DND-41 (cell line): ENCODE measurements at regions not wholly inside any gene's neighbourhood (a gene's known extent, or its start where the extent isn't known, plus 50 kb on each side); places are given as distances from the start of the nearest gene placed in this dataset.
A peak's percentile ranks its signal among the peaks of the same experiment; 100 is the strongest.

ENCODE experiments used
- ATAC-seq: fragments of 200-7000 bp; cut with Tn5 transposase; 3 replicates; pipeline ENCODE4 v1.9.1; 2021; ENCODE audit warnings: low read depth; ENCODE audit not compliant: insufficient read depth
- DNase-seq: peaks from one replicate; pipeline ENCODE4 v3.0.0-alpha.2; 2020
- H2AFZ ChIP-seq: 2 replicates; pipeline ENCODE4 v1.6.0; 2012; ENCODE audit warnings: low read depth, low read length
- H3K27ac ChIP-seq: 2 replicates; pipeline ENCODE4 v1.5.1; 2012; ENCODE audit warnings: low read length, inconsistent platforms
- H3K27me3 ChIP-seq: fragments of 200-600 bp; sonication (generic); 2 replicates; pipeline ENCODE4 v1.6.0; 2012; ENCODE audit warnings: low read length, mild to moderate bottlenecking, inconsistent platforms; ENCODE audit not compliant: insufficient read depth, poor library complexity
- H3K36me3 ChIP-seq: 2 replicates; pipeline ENCODE4 v1.5.1; 2012; ENCODE audit warnings: low read length, inconsistent platforms; ENCODE audit not compliant: insufficient read depth
- H3K4me1 ChIP-seq: 2 replicates; pipeline ENCODE4 v1.5.1; 2012; ENCODE audit warnings: mild to moderate bottlenecking, low read length; ENCODE audit not compliant: insufficient read depth
- H3K4me2 ChIP-seq: 2 replicates; pipeline ENCODE4 v1.6.0; 2012; ENCODE audit warnings: mild to moderate bottlenecking, moderate library complexity, low read length, inconsistent platforms; ENCODE audit not compliant: insufficient read depth
- H3K4me3 ChIP-seq, 2 experiments: fragments of 200-600 bp in 1 of 2; shearing (Covaris generic) in 1 of 2; 2 replicates each; pipeline ENCODE4 v1.5.1; 2012 to 2016; ENCODE audit warnings: inconsistent platforms in 2 of 2, low read length in 2 of 2, mild to moderate bottlenecking in 2 of 2, low read depth in 1 of 2, moderate library complexity in 1 of 2
- H3K79me2 ChIP-seq: 2 replicates; pipeline ENCODE4 v1.6.0; 2012; ENCODE audit warnings: low read length, inconsistent platforms; ENCODE audit not compliant: insufficient read depth
- H3K9ac ChIP-seq: 2 replicates; pipeline ENCODE4 v1.6.0; 2012; ENCODE audit warnings: low read depth, mild to moderate bottlenecking, inconsistent platforms, low read length, moderate library complexity
- H3K9me3 ChIP-seq: 2 replicates; pipeline ENCODE4 v1.5.1; 2012; ENCODE audit warnings: low read length, moderate library complexity, mild to moderate bottlenecking, inconsistent platforms; ENCODE audit not compliant: insufficient read depth, severe bottlenecking
- H4K20me1 ChIP-seq: 2 replicates; pipeline ENCODE4 v1.6.0; 2012; ENCODE audit warnings: low read length; ENCODE audit not compliant: insufficient read depth
- EZH2 ChIP-seq: IDR thresholded peaks from 3 replicates; pipeline ENCODE4 v1.6.1; 2012; ENCODE audit warnings: borderline replicate concordance, low read depth, mild to moderate bottlenecking, moderate library complexity, low read length, inconsistent platforms; ENCODE audit not compliant: severe bottlenecking
- TF ChIP-seq, protein P1 (sequence below): IDR thresholded peaks from 2 replicates; pipeline ENCODE4 v1.5.1; 2012; ENCODE audit warnings: borderline replicate concordance, low read length, moderate library complexity, mild to moderate bottlenecking; ENCODE audit not compliant: poor library complexity, severe bottlenecking; ENCODE audit errors: extremely low read depth

- H3K79me2 ChIP-seq = no peaks in the 10 kb centered on the region
- no peaks in the 10 kb centered on the region for H4K20me1 ChIP-seq
- 0 out of 2 replicates have a peak overlapping the region, but pooled peaks have one; percentile 7 for H2AFZ ChIP-seq
- no peak for DNase-seq
- H3K4me1 ChIP-seq = peaks cover 10% of the 10 kb centered on the region; the same call in 1 of the 2 replicates
- no peaks in the 10 kb centered on the region for H3K27me3 ChIP-seq
- H3K9ac ChIP-seq = no peak overlapping the region
- no peak overlapping the region for H3K4me3 ChIP-seq
- ATAC-seq = no peak
- no peaks in the 10 kb centered on the region for H3K9me3 ChIP-seq
- no peak for TF ChIP-seq EZH2
- TF ChIP-seq, protein P1, sequence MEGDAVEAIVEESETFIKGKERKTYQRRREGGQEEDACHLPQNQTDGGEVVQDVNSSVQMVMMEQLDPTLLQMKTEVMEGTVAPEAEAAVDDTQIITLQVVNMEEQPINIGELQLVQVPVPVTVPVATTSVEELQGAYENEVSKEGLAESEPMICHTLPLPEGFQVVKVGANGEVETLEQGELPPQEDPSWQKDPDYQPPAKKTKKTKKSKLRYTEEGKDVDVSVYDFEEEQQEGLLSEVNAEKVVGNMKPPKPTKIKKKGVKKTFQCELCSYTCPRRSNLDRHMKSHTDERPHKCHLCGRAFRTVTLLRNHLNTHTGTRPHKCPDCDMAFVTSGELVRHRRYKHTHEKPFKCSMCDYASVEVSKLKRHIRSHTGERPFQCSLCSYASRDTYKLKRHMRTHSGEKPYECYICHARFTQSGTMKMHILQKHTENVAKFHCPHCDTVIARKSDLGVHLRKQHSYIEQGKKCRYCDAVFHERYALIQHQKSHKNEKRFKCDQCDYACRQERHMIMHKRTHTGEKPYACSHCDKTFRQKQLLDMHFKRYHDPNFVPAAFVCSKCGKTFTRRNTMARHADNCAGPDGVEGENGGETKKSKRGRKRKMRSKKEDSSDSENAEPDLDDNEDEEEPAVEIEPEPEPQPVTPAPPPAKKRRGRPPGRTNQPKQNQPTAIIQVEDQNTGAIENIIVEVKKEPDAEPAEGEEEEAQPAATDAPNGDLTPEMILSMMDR = no peak
- no peaks in the 10 kb centered on the region for H3K36me3 ChIP-seq
- H3K27ac ChIP-seq = no peak overlapping the region
- no peak overlapping the region for H3K4me2 ChIP-seq
Measured at GRCh38 chr3:109920749-109921148, 583.4 kb upstream of the DPPA4 start.

DNA sequence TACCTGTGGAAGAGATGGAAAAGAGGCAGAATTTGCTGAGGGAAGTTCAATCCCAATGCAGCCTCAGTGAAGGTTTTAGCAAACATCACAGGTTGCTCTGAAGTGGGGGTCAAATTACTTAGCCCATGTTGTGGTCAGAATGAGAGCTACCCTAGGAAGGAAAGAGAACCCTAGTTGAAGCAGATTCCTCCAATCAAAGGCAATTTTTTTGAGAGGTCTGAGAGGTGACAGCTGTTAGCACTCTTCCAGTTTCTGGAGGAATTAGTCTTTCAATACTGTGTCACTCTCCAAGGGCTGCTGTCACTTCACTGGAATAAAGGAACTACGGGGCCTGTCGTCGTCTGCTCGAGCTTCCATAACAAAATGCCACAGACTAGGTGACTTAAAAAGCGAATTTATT, 584.2 kb upstream of the DPPA4 start:
- Histone ChIP-seq H3K4me1 (peaks cover 10% of the 10 kb centered on the region; the same call in 1 of the 2 replicates), H3K27me3 (no peaks in the 10 kb centered on the region), H3K9me3 (no peaks in the 10 kb centered on the region), H4K20me1 (no peaks in the 10 kb centered on the region), H3K4me3 (no peak overlapping the region), H3K36me3 (no peaks in the 10 kb centered on the region), H3K4me2 (no peak overlapping the region), H3K27ac (no peak overlapping the region), H2AFZ (0 out of 2 replicates have a peak overlapping the region, but pooled peaks have one; percentile 29), H3K79me2 (no peaks in the 10 kb centered on the region), H3K9ac (no peak overlapping the region)
- TF ChIP-seq, protein P1 = no peak
- TF ChIP-seq EZH2 = no peak
- DNase-seq (no peak), ATAC-seq (no peak)

DNA sequence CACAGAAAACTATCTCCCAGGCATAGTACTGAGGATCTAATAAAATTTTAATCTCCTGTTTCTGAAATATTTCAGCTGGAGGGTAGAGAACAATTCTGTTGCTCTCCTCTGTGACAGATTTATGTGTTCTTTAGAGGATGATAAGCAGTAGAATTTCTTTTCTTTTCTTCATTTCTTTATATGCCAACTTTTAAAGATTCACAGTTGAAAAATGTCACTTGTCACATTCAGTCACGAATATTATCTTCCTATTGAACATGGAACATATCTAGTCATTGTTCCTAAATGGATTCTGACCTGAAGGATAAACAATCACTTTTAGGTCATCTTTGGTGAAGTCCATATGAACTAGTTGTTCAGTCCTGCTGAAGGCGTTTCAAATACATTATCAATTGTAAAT, 585.5 kb upstream of the DPPA4 start:
- ATAC-seq = no peak
- Histone ChIP-seq H3K4me1 (peaks cover 14% of the 10 kb centered on the region; the same call in 1 of the 2 replicates), H3K79me2 (no peaks in the 10 kb centered on the region), H2AFZ (0 out of 2 replicates have a peak overlapping the region, but pooled peaks have one; percentile 6), H3K27me3 (no peaks in the 10 kb centered on the region), H3K27ac (no peak overlapping the region), H3K4me3 (no peak overlapping the region), H3K9ac (no peak overlapping the region), H3K9me3 (no peaks in the 10 kb centered on the region), H4K20me1 (no peaks in the 10 kb centered on the region), H3K36me3 (no peaks in the 10 kb centered on the region), H3K4me2 (no peak overlapping the region)
- DNase-seq = no peak
- TF ChIP-seq, protein P1 = no peak
- no peak for TF ChIP-seq EZH2
